PC-9 (cell line): ENCODE measurements at regions not wholly inside any gene's neighbourhood (a gene's known extent, or its start where the extent isn't known, plus 50 kb on each side); places are given as distances from the start of the nearest gene placed in this dataset.

ENCODE experiments used
- CTCF ChIP-seq: fragments of 200-600 bp; sonication (generic); conservative IDR thresholded peaks from 2 replicates; pipeline ENCODE4 v1.6.1; 2017; ENCODE audit warnings: mixed run types, antibody characterized with exemption, mild to moderate bottlenecking, moderate library complexity
- EZH2 ChIP-seq: fragments of 200-600 bp; sonication (generic); IDR thresholded peaks from 2 replicates; pipeline ENCODE4 v1.8.0; 2017; ENCODE audit warnings: antibody characterized with exemption, low read depth

- TF ChIP-seq CTCF, result no peak
- TF ChIP-seq EZH2, result no peak
Observed at GRCh38 chr10:27448921-27449320, 55.2 kb upstream of the RAB18 start.
